HT1080 (cell line): ENCODE measurements at regions not wholly inside any gene's neighbourhood (a gene's known extent, or its start where the extent isn't known, plus 50 kb on each side); places are given as distances from the start of the nearest gene placed in this dataset.
"Not testable (repeated sequence)": the region's sequence is repeated elsewhere in the genome, so short reads cannot be mapped to it uniquely, and the experiment has no call there.

Experiments used
- DNase-seq: peaks from one replicate; pipeline ENCODE4 v3.0.0-alpha.2; 2015; ENCODE audit warnings: low read depth

DNA sequence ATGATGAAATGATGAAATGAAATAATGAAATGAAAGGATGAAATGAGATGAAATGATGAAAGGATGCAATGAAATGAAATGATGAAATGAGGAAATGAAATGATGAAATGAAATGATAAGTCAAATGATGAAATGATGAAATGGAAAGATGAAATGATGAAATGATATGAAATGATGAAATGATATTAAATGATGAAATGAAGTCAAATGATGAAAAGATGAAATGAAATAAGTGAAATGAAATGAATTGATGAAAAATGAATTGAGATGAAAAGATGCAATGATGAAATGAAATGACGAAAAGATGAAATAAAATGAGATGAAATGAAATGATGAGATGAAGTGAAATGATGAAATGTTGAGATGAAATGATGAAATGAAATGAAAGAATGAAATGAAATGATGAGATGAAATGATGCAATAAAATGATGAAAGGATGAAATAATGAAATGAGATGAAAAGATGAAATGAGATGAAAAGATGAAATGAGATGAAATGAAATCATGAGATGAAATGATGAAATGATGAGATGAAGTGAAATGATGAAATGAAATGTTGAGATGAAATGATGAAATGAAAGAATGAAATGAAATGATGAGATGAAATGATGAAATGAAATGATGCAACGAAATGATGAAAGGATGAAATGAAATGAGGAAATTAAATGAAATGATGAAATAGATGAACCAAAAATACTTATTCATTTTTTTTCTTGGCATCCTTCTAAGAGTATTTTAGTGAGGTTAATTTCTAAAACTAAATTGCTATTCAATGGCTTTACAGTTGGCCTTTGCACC is 139.8 kb upstream of the ERV3-1 start:
- DNase-seq, result not testable (repeated sequence)

- DNase-seq, result not testable (repeated sequence)
These were observed 139.2 kb upstream of the ERV3-1 start for GRCh38 chr7:65145710-65146109.

DNA sequence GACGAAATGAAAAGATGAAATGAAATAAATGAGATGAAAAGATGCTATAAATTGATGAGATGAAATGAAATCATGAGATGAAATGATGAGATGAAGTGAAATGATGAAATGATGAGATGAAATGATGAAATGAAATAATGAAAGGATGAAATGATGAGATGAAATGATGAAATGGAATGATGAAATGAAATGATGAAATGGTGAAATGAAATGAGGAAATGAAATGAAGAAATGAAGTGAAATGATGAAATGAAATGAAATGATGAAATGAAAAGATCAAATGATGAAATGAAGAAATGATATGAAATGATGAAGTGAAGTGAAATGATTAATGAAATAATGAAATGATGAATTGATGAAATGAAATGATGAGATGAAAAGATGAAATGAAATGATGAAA is 138.5 kb upstream of the ERV3-1 start:
- DNase-seq, result not testable (repeated sequence)

DNA sequence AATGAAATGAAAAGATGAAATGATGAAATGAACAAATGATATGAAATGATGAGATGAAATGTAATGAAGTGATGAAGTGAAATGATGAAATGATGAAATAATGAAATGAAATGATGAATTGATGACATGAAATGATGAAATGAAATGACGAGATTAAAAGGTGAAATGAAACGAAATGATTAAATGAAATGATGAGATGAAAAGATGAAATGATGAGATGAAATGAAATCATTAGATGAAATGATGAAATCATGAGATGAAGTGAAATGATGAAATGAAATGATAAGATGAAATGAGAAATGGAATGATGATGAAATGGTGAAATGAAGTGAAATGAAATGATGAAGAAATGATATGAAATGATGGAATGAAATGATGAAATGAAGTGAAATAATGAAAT is 138.1 kb upstream of the ERV3-1 start:
- DNase-seq, result not testable (repeated sequence)

- not testable (repeated sequence) for DNase-seq
These were observed 137.6 kb upstream of the ERV3-1 start for GRCh38 chr7:65144119-65144518.

GRCh38 chr7:65141894-65142293 is 135.4 kb upstream of the ERV3-1 start:
- DNase-seq, result not testable (repeated sequence)

DNA sequence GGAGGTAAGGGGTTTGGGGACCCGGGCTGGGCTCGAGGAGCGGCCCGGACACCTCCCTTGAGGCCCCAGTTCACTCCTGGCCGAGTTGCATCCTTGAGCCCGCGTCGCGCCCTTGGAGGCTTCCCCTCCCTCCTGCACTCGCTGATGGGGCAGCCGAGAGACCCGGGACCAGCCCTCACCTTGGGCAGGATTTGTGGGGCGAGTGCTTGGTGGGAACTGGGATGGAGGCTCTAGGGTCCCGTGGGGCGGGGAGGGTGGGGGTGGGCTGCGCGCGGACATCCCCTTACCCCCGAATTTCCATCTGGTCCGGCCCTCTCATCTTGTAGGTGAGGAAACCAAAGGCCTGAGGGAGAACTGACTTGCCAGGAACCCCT is 134.9 kb upstream of the ERV3-1 start:
- DNase-seq, result not testable (repeated sequence)

DNA sequence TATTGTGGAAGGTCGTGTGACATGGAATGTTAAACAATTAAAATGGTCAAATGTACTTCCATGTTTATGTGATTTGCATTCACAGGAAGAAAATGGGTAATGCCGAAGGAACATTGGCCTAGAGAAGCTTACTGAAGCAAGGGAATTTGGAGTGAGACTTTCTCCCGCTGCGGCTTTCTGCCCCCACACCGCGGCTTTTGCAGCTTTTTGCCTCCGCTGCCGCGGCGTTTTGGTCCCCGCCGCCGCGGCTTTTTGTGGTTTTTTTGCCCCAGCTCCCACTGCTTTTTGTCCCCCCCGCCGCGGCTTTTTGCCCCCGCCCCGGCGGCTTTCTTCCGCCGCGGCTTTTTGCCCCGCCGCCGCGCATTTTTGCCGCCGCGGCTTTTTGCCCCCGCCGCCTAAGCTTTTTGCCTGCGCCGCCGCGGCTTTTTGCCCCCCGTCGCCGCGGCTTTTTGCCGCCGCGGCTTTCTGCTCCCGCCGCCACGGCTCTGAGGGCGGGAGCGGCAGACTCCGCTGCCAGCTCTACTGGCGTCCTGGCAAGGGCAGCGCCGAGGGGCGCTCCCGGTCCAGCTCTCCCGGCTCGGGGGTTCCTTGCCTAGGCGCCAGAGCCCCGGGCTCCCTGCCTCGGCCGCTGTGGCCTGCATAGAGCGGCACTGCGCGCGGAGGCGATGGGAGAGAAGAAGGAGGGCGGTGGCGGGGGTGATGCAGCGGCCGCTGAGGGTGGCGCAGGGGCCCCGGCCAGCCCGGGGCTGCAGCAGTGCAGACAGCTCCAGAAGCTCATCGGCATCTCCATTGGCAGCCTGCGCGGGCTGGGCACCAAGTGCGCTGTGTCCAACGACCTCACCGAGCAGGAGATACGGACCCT is 134.3 kb upstream of the ERV3-1 start:
- DNase-seq, result not testable (repeated sequence)

DNA sequence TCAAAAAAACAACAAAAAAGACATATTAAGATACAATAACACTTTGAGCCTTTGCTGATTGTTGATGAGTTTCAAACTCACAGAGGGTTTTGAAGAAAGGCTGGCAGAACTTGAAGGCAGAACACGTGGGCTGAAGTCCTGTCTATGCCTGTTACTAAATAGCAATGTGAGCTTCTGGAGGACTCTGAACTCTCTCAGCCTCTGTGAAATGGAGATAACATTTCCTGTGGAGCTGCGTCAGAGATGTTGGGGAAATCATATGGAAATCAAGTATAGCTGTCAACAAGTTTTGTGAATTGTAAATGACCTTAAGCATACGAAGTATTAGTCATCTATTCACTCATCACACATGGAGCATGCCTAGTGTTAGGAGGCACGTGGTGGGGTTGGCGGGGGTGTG is 130.4 kb upstream of the ERV3-1 start:
- DNase-seq, result not testable (repeated sequence)

- DNase-seq, result not testable (repeated sequence)
These were observed 126.6 kb upstream of the ERV3-1 start for GRCh38 chr7:65133087-65133486.

DNA sequence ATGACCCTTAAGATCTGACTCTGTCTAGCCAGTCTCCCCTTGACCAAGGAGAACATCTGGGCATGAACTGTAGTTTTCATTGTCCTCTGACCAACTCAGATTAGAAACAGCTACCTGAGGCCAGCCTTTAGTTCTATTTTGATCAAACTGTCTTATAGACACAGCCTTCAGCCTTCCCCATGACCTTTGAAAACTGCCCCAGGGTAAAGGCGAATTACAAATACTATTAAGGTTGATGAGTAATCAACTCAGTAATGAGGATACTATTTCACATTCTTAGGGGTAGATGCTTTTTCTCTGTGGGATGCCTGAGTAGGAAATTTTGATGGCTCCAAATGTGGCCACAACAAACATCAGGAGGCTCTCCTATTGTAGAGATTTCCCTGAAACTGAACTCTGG is 125.8 kb upstream of the ERV3-1 start:
- not testable (repeated sequence) for DNase-seq

GRCh38 chr7:65127364-65127763 is 120.9 kb upstream of the ERV3-1 start:
- not testable (repeated sequence) for DNase-seq

DNA sequence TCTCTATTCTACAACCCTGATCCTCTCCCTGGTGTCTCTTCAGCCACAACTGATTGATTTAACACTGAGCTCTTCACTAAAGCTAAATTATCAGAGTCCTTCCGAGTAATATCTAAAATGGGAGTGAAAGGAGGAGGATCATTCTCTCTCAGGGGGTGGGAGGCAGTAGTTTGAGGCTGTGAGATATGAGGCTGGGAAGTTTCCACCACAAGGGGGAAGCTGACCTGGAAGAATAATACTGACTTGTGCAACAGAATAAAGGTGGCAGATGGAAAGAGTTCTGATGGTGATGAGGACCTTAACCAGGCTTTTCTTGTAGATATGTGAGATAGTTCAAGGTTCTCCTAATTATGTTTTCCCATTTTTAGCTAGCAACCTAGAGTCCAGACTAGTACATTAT is 118.1 kb upstream of the ERV3-1 start:
- DNase-seq, result not testable (repeated sequence)

GRCh38 chr7:65105650-65106203 is 99.2 kb upstream of the ERV3-1 start:
- not testable (repeated sequence) for DNase-seq

GRCh38 chr7:65100499-65100898 is 94.0 kb upstream of the ERV3-1 start:
- DNase-seq, result not testable (repeated sequence)

- not testable (repeated sequence) for DNase-seq
These were observed 75.2 kb upstream of the ERV3-1 start for GRCh38 chr7:65081669-65082055.

GRCh38 chr7:65080799-65081668 is 74.5 kb upstream of the ERV3-1 start:
- peak; percentile 92 for DNase-seq

- not testable (repeated sequence) for DNase-seq
These were observed 68.5 kb upstream of the ERV3-1 start for GRCh38 chr7:65074959-65075358.

DNA sequence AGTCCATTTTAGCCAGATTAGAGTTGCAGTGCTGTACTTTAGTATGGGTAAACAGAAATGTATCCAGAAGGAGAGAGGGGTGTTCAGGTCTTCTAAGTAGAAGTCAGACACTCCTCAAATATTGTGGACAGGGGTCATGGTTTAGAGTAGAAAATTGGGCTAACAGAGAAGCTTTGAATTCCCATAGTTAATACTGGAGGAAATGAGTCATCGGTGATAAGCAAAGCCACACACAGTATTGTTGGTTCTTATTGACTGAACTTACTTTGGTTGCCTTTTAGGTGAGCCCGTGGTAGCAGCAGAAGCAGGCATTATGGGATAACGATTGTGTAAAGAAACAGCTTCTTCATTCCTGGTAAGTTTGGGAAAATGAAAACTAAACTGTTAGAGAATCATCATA is 66.7 kb upstream of the ERV3-1 start:
- DNase-seq, result not testable (repeated sequence)

- not testable (repeated sequence) for DNase-seq
These were observed 65.5 kb upstream of the ERV3-1 start for GRCh38 chr7:65071854-65072431.

GRCh38 chr7:65069476-65069875 is 63.0 kb upstream of the ERV3-1 start:
- not testable (repeated sequence) for DNase-seq
